ENCODE measurements at regions not wholly inside any gene's neighbourhood (a gene's known extent, or its start where the extent isn't known, plus 50 kb on each side); places are given as distances from the start of the nearest gene placed in this dataset.

GRCh38 chr20:5662769-5663168 lies 52.0 kb upstream of the GPCPD1 start:
- TF ChIP-seq CTCF (optimal IDR thresholded peaks at IDR 0.05 in 1 of 3, IDR thresholded peaks at IDR 0.05 in 1 of 3, conservative IDR thresholded peaks at IDR 0.05 in 1 of 3; ENCODE audit: extremely low read depth in 1 of 3, insufficient read depth in 2 of 3, low read length in 3 of 3) (no peak), EZH2 (IDR thresholded peaks at IDR 0.05; ENCODE audit: low read length) (no peak)
